CD4-positive, alpha-beta T cell (primary cell): ENCODE measurements at regions not wholly inside any gene's neighbourhood (a gene's known extent, or its start where the extent isn't known, plus 50 kb on each side); places are given as distances from the start of the nearest gene placed in this dataset.

Experiments
- ATAC-seq: fragments of 200-7000 bp; cut with Tn5 transposase; one replicate; pipeline ENCODE4 v1.10.0; 2022; ENCODE audit warnings: mild to moderate bottlenecking; ENCODE audit not compliant: poor library complexity
- CTCF ChIA-PET: fragments of 350-600 bp; sonication (Branson Sonifier 250); formaldehyde crosslinking; loops from one replicate; lab custom pipeline; 2021; ENCODE audit warnings: antibody characterized with exemption, inconsistent platforms; lab: Charles Lee
- POLR2A ChIA-PET: fragments of 350-600 bp; sonication (Branson Sonifier 250); formaldehyde crosslinking; loops from one replicate; lab custom pipeline; 2021; ENCODE audit warnings: antibody characterized with exemption, inconsistent platforms; lab: Charles Lee
- DNase-seq, 14 experiments: peaks; one replicate each; pipeline ENCODE4 v3.0.0-alpha.2; 2013 to 2020; ENCODE audit warnings: mixed read lengths in 2 of 14
- H3K27ac ChIP-seq, 2 donors: one replicate each; pipeline versions ENCODE4 v1.5.1 to v1.7.0; 2013; ENCODE audit warnings: low read length in 2 of 2, low read depth in 1 of 2, mild to moderate bottlenecking in 1 of 2
- H3K27me3 ChIP-seq, 2 experiments: 1 replicate in 1 of 2; 2 replicates in 1 of 2; pipeline versions ENCODE4 v1.6.1 to v1.7.0; 2013; ENCODE audit warnings: low read length in 2 of 2, control low read depth in 1 of 2, mild to moderate bottlenecking in 1 of 2, moderate library complexity in 1 of 2; ENCODE audit not compliant: insufficient read depth in 2 of 2, control insufficient read depth in 1 of 2
- H3K36me3 ChIP-seq: one replicate; pipeline ENCODE4 v1.6.1; 2013; ENCODE audit warnings: low read length, control low read depth; ENCODE audit not compliant: insufficient read depth
- H3K4me1 ChIP-seq: one replicate; pipeline ENCODE4 v1.6.1; 2013; ENCODE audit warnings: low read length, control low read depth; ENCODE audit not compliant: insufficient read depth
- H3K4me3 ChIP-seq: one replicate; pipeline ENCODE4 v1.5.1; 2013; ENCODE audit warnings: mild to moderate bottlenecking, low read length, moderate library complexity
- H3K9me3 ChIP-seq, 2 experiments: 1 replicate in 1 of 2; 2 replicates in 1 of 2; pipeline versions ENCODE4 v1.6.1 to v1.7.0; 2013; ENCODE audit warnings: low read length in 2 of 2, mild to moderate bottlenecking in 2 of 2, control low read depth in 1 of 2, moderate library complexity in 1 of 2; ENCODE audit not compliant: control insufficient read depth in 1 of 2, insufficient read depth in 1 of 2
- H3K27ac Mint-ChIP-seq: one replicate; pipeline ENCODE4 v1.8.0; 2020; ENCODE audit warnings: mixed read lengths
- H3K27me3 Mint-ChIP-seq: one replicate; pipeline ENCODE4 v1.8.0; 2021; ENCODE audit warnings: mixed read lengths
- H3K36me3 Mint-ChIP-seq: one replicate; pipeline ENCODE4 v1.8.0; 2021; ENCODE audit warnings: low read depth, mixed read lengths
- H3K4me1 Mint-ChIP-seq: one replicate; pipeline ENCODE4 v1.8.0; 2021; ENCODE audit warnings: low read depth, mixed read lengths
- H3K4me3 Mint-ChIP-seq: one replicate; pipeline ENCODE4 v1.8.0; 2020; ENCODE audit warnings: mild to moderate bottlenecking, mixed read lengths
- H3K9me3 Mint-ChIP-seq: one replicate; pipeline ENCODE4 v1.8.0; 2020; ENCODE audit warnings: mixed read lengths
- CTCF ChIP-seq: fragments of 200-600 bp; IDR thresholded peaks from one replicate; pipeline ENCODE4 v1.8.0; 2022; ENCODE audit warnings: antibody characterized with exemption, mild to moderate bottlenecking
- intact Hi-C, 2 experiments: fragments of 100-400 bp; cut with DNase I in 1 of 2; cut with micrococcal nuclease in 1 of 2; formaldehyde crosslinking; loops; one replicate each; pipeline versions ENCODE4 v1.15.1 to v1.9.0; 2023 to 2025; cut with DNase I, micrococcal nuclease

- no peak overlapping the region for H3K27ac Mint-ChIP-seq
- DNase-seq (no peak), ATAC-seq (no peak)
- peaks cover 27% of the 10 kb centered on the region for H3K36me3 Mint-ChIP-seq
- no peak overlapping the region for H3K27ac ChIP-seq
- H3K9me3 ChIP-seq = no peaks in the 10 kb centered on the region
- H3K4me3 ChIP-seq = no peak overlapping the region
- H3K9me3 Mint-ChIP-seq = no peaks in the 10 kb centered on the region
- H3K4me1 ChIP-seq = no peaks in the 10 kb centered on the region
- H3K27me3 Mint-ChIP-seq = no peaks in the 10 kb centered on the region
- POLR2A ChIA-PET = no interaction called here
- CTCF ChIA-PET = no interaction called here
- intact Hi-C loops = no loop called here
- H3K4me1 Mint-ChIP-seq = no peaks in the 10 kb centered on the region
- no peak for TF ChIP-seq CTCF
- no peaks in the 10 kb centered on the region for H3K27me3 ChIP-seq
- H3K4me3 Mint-ChIP-seq = no peak overlapping the region
- H3K36me3 ChIP-seq = no peaks in the 10 kb centered on the region
These were observed 192.8 kb downstream of the LTN1 start for GRCh38 chr21:28799926-28800325.

GRCh38 chr21:28798798-28799197 is 193.9 kb downstream of the LTN1 start:
- Histone ChIP-seq H3K9me3 (no peaks in the 10 kb centered on the region), H3K27me3 (no peaks in the 10 kb centered on the region), H3K36me3 (no peaks in the 10 kb centered on the region), H3K4me3 (no peak overlapping the region), H3K27ac (no peak overlapping the region), H3K4me1 (no peaks in the 10 kb centered on the region)
- H3K9me3 Mint-ChIP-seq = no peaks in the 10 kb centered on the region
- ATAC-seq = no peak
- POLR2A ChIA-PET = no interaction called here
- DNase-seq = no peak
- H3K27me3 Mint-ChIP-seq = no peaks in the 10 kb centered on the region
- CTCF ChIA-PET = no interaction called here
- peaks cover 26% of the 10 kb centered on the region for H3K36me3 Mint-ChIP-seq
- intact Hi-C loops = no loop called here
- no peak overlapping the region for H3K4me3 Mint-ChIP-seq
- no peaks in the 10 kb centered on the region for H3K4me1 Mint-ChIP-seq
- TF ChIP-seq CTCF = no peak
- no peak overlapping the region for H3K27ac Mint-ChIP-seq

DNA sequence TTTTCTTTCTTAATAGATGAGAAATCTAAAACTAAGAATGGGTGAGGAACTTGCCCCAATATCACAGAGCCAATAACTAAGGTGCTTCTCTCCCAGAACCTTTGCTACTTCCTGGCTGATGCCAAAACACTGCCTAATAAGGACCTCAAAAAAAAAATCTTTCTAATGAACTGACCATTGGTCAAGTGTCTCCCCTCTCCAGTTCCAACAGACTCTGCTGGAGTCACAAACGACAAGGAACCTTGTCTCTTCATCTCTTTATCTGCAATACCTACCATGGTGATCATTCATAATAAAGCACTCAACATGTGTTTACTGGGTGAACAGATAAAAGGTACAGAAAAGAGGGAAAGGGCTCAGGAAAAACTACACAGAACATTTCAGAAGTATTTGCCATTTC is 197.4 kb downstream of the LTN1 start:
- H3K27ac Mint-ChIP-seq = no peak overlapping the region
- intact Hi-C loops = no loop called here
- no peak for ATAC-seq
- Histone ChIP-seq H3K27me3 (no peaks in the 10 kb centered on the region), H3K27ac (no peak overlapping the region), H3K9me3 (no peaks in the 10 kb centered on the region), H3K4me3 (no peak overlapping the region), H3K36me3 (no peaks in the 10 kb centered on the region), H3K4me1 (no peaks in the 10 kb centered on the region)
- ChIA-PET CTCF (no interaction called here), POLR2A (no interaction called here)
- H3K27me3 Mint-ChIP-seq = no peaks in the 10 kb centered on the region
- no peaks in the 10 kb centered on the region for H3K9me3 Mint-ChIP-seq
- peaks cover 17% of the 10 kb centered on the region for H3K36me3 Mint-ChIP-seq
- TF ChIP-seq CTCF = no peak
- H3K4me3 Mint-ChIP-seq = no peak overlapping the region
- DNase-seq = no peak
- H3K4me1 Mint-ChIP-seq = no peaks in the 10 kb centered on the region
